ENCODE measurements at regions not wholly inside any gene's neighbourhood (a gene's known extent, or its start where the extent isn't known, plus 50 kb on each side); places are given as distances from the start of the nearest gene placed in this dataset.

DNA sequence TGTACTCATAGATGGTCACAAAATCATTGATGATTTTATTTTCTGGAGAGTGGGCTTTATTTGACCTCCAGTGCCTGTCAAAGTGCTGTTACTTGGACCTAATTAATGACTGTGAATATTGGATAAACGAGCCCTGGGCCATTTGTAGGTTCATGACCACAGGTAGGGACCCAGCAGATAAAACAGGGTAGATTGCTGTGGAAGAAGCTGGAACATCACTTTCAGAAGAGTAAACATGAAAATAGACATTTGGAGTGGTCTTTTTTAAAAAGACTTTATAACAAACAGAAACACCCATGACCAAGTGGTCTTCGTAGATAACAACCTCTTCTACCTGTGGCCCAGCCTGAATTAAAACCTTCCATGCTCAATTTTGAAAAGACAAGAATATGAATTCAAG lies 472.8 kb upstream of the MKI67 start:
- Histone ChIP-seq H3K4me2 (no peak overlapping the region), H3K4me3 (no peak overlapping the region), H3K4me1 (no peaks in the 10 kb centered on the region), H2AFZ (replicated peaks) (no peak overlapping the region), H3F3A (ENCODE audit: low read depth) (no peaks in the 10 kb centered on the region), H3K27ac (no peak overlapping the region), H3K36me3 (no peaks in the 10 kb centered on the region), H3K79me2 (ENCODE audit: low read depth) (no peaks in the 10 kb centered on the region), H4K20me1 (ENCODE audit: low read depth) (no peaks in the 10 kb centered on the region), H3K9me3 (ENCODE audit: low read depth) (no peaks in the 10 kb centered on the region), H3K9ac (no peak overlapping the region), H3K27me3 (no peaks in the 10 kb centered on the region)
- Mint-ChIP-seq H3K9me3 (peaks cover 11% of the 10 kb centered on the region), H3K4me3 (no peak overlapping the region), H3K27me3 (ENCODE audit: insufficient read depth, low read depth) (peaks cover 4% of the 10 kb centered on the region), H3K4me1 (peaks cover 6% of the 10 kb centered on the region), H3K27ac (no peak overlapping the region), H3K36me3 (no peaks in the 10 kb centered on the region)
- DNase-seq (ENCODE audit: low spot score): no peak
- TF ChIP-seq EZH2 (IDR thresholded peaks at IDR 0.05) (no peak), EZH2phosphoT487 (IDR thresholded peaks at IDR 0.05) (no peak), CTCF (IDR thresholded peaks at IDR 0.05) (no peak)

DNA sequence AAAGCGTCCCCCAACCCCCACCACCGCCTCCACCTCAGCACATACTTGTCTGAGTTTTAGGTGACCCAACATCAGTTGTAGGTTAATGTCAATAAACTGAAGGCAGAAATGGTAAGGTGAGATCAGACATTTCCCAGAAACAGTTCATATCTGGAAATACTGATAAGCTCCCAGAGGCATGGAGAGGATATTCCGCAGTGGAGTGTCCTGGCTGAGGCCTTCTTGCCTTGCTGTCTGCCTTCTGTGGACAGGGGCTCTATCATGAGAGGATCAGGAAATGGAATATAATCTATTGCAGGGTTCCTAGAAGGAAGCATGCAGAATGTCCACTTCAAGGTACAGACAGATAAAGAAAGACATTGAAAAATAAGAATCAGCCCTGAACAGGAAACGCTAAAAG lies 473.3 kb upstream of the MKI67 start:
- Mint-ChIP-seq H3K27me3 (ENCODE audit: insufficient read depth, low read depth) (peaks cover 4% of the 10 kb centered on the region), H3K4me1 (peaks cover 6% of the 10 kb centered on the region), H3K36me3 (no peaks in the 10 kb centered on the region), H3K27ac (no peak overlapping the region), H3K9me3 (peaks cover 11% of the 10 kb centered on the region), H3K4me3 (no peak overlapping the region)
- TF ChIP-seq EZH2phosphoT487 (IDR thresholded peaks at IDR 0.05): no peak
- TF ChIP-seq EZH2 (IDR thresholded peaks at IDR 0.05): no peak
- no peak for TF ChIP-seq CTCF (IDR thresholded peaks at IDR 0.05)
- Histone ChIP-seq H3K36me3 (no peaks in the 10 kb centered on the region), H3K9me3 (ENCODE audit: low read depth) (no peaks in the 10 kb centered on the region), H3F3A (ENCODE audit: low read depth) (no peaks in the 10 kb centered on the region), H3K4me3 (no peak overlapping the region), H3K9ac (no peak overlapping the region), H3K4me2 (no peak overlapping the region), H3K79me2 (ENCODE audit: low read depth) (no peaks in the 10 kb centered on the region), H3K27ac (no peak overlapping the region), H4K20me1 (ENCODE audit: low read depth) (no peaks in the 10 kb centered on the region), H2AFZ (replicated peaks) (no peak overlapping the region), H3K27me3 (no peaks in the 10 kb centered on the region), H3K4me1 (no peaks in the 10 kb centered on the region)
- DNase-seq (ENCODE audit: low spot score): no peak

- H4K20me1 ChIP-seq (ENCODE audit: low read depth): no peaks in the 10 kb centered on the region
- H3K36me3 ChIP-seq: no peaks in the 10 kb centered on the region
- H3F3A ChIP-seq (ENCODE audit: low read depth): no peaks in the 10 kb centered on the region
- H3K4me1 Mint-ChIP-seq: peaks cover 6% of the 10 kb centered on the region
- no peaks in the 10 kb centered on the region for H3K36me3 Mint-ChIP-seq
- no peaks in the 10 kb centered on the region for H3K27me3 ChIP-seq
- H3K27me3 Mint-ChIP-seq (ENCODE audit: insufficient read depth, low read depth): peaks cover 5% of the 10 kb centered on the region
- DNase-seq (ENCODE audit: low spot score): no peak
- H3K9ac ChIP-seq: no peak overlapping the region
- TF ChIP-seq CTCF (IDR thresholded peaks at IDR 0.05) (no peak), EZH2phosphoT487 (IDR thresholded peaks at IDR 0.05) (no peak), EZH2 (IDR thresholded peaks at IDR 0.05) (no peak)
- H3K27ac Mint-ChIP-seq: no peak overlapping the region
- H3K79me2 ChIP-seq (ENCODE audit: low read depth): no peaks in the 10 kb centered on the region
- H3K27ac ChIP-seq: no peak overlapping the region
- H3K4me3 Mint-ChIP-seq: no peak overlapping the region
- no peaks in the 10 kb centered on the region for H3K4me1 ChIP-seq
- no peak overlapping the region for H2AFZ ChIP-seq (replicated peaks)
- no peak overlapping the region for H3K4me3 ChIP-seq
- H3K9me3 ChIP-seq (ENCODE audit: low read depth): no peaks in the 10 kb centered on the region
- no peak overlapping the region for H3K4me2 ChIP-seq
- peaks cover 11% of the 10 kb centered on the region for H3K9me3 Mint-ChIP-seq
These were observed 476.0 kb upstream of the MKI67 start for GRCh38 chr10:128602183-128602582.

DNA sequence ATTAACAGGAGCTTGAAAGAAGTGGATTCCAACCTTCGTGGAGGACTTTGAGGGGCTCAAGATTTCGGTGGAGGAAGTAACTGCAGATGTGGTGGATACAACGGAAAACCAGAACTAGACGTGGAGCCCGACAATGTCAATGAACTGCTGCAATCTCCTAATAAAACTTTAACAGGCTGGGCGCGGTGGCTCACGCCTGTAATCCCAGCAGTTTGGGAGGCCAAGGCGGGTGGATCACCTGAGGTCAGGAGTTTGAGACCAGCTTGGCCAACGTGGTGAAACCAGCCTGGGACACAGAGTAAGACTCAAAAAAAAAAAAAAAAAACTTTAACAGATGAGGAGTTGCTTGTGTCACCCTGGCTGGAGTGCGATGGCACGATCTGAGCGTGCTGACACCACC lies 477.8 kb upstream of the MKI67 start:
- H3K9me3 Mint-ChIP-seq: peaks cover 11% of the 10 kb centered on the region
- peaks cover 6% of the 10 kb centered on the region for H3K27me3 Mint-ChIP-seq (ENCODE audit: insufficient read depth, low read depth)
- H3K9ac ChIP-seq: no peak overlapping the region
- no peaks in the 10 kb centered on the region for H4K20me1 ChIP-seq (ENCODE audit: low read depth)
- no peak overlapping the region for H3K27ac ChIP-seq
- H3K4me3 ChIP-seq: no peak overlapping the region
- no peaks in the 10 kb centered on the region for H3K79me2 ChIP-seq (ENCODE audit: low read depth)
- H3K27me3 ChIP-seq: no peaks in the 10 kb centered on the region
- no peak overlapping the region for H3K27ac Mint-ChIP-seq
- no peak for DNase-seq (ENCODE audit: low spot score)
- H2AFZ ChIP-seq (replicated peaks): no peak overlapping the region
- H3K4me3 Mint-ChIP-seq: no peak overlapping the region
- H3K9me3 ChIP-seq (ENCODE audit: low read depth): no peaks in the 10 kb centered on the region
- no peaks in the 10 kb centered on the region for H3K36me3 Mint-ChIP-seq
- H3F3A ChIP-seq (ENCODE audit: low read depth): no peaks in the 10 kb centered on the region
- TF ChIP-seq CTCF (IDR thresholded peaks at IDR 0.05) (no peak), EZH2 (IDR thresholded peaks at IDR 0.05) (no peak), EZH2phosphoT487 (IDR thresholded peaks at IDR 0.05) (no peak)
- no peaks in the 10 kb centered on the region for H3K4me1 ChIP-seq
- no peak overlapping the region for H3K4me2 ChIP-seq
- H3K36me3 ChIP-seq: no peaks in the 10 kb centered on the region
- peaks cover 6% of the 10 kb centered on the region for H3K4me1 Mint-ChIP-seq
